Tibial nerve (tissue), 4 donors: ENCODE measurements at regions not wholly inside any gene's neighbourhood (a gene's known extent, or its start where the extent isn't known, plus 50 kb on each side); places are given as distances from the start of the nearest gene placed in this dataset.

ENCODE experiments used
- DNase-seq, 2 donors: peaks; one replicate each; pipeline ENCODE4 v3.0.0-alpha.2; 2019; ENCODE audit warnings: low spot score in 2 of 2
- H3K27ac ChIP-seq, 4 donors: fragments of 200-600 bp; sonication (generic) in 3 of 4; one replicate each; pipeline ENCODE4 v1.5.1; 2017 to 2019; ENCODE audit warnings: mild to moderate bottlenecking in 1 of 4
- H3K27me3 ChIP-seq, 2 donors: fragments of 200-600 bp; sonication (generic) in 1 of 2; one replicate each; pipeline versions ENCODE4 v1.5.1 to v1.6.0; 2017 to 2019
- H3K36me3 ChIP-seq, 3 donors: fragments of 200-600 bp; sonication (generic); one replicate each; pipeline ENCODE4 v1.5.1; 2018 to 2019
- H3K4me1 ChIP-seq, 4 donors: fragments of 200-600 bp; sonication (generic) in 3 of 4; one replicate each; pipeline ENCODE4 v1.5.1; 2017 to 2019
- H3K4me3 ChIP-seq, 4 donors: fragments of 200-600 bp; sonication (generic) in 3 of 4; one replicate each; pipeline ENCODE4 v1.5.1; 2017 to 2019; ENCODE audit warnings: mild to moderate bottlenecking in 1 of 4, moderate library complexity in 1 of 4
- H3K9me3 ChIP-seq, 4 donors: fragments of 200-600 bp; sonication (generic) in 3 of 4; one replicate each; pipeline ENCODE4 v1.5.1; 2017 to 2019
- CTCF ChIP-seq, 5 experiments: fragments of 200-600 bp in 3 of 5; fragments of 450-650 bp in 2 of 5; sonication (generic) in 3 of 5; IDR thresholded peaks; one replicate each; pipeline ENCODE4 v1.5.1; 2016 to 2019; ENCODE audit warnings: antibody characterized with exemption in 5 of 5, mild to moderate bottlenecking in 3 of 5, moderate library complexity in 2 of 5
- EP300 ChIP-seq, 2 donors: sonication (generic); formaldehyde crosslinking; IDR thresholded peaks; one replicate each; pipeline ENCODE4 v1.6.1; 2017; ENCODE audit warnings: antibody characterized with exemption in 2 of 2, mild to moderate bottlenecking in 1 of 2
- POLR2A ChIP-seq, 2 donors: fragments of 450-650 bp; IDR thresholded peaks; one replicate each; pipeline ENCODE4 v1.6.1; 2017; ENCODE audit warnings: antibody characterized with exemption in 2 of 2, mild to moderate bottlenecking in 2 of 2, moderate library complexity in 2 of 2
- WGBS, 2 donors: methylation state at CpG; one replicate each; pipeline ENCODE4 v1.1.5; 2018; 5-methylcytosine and 5-hydroxymethylcytosine counted together

- TF ChIP-seq EP300 (IDR thresholded peaks at IDR 0.05) (no peak), POLR2A (IDR thresholded peaks at IDR 0.05) (no peak), CTCF (IDR thresholded peaks at IDR 0.05) (no peak)
- Histone ChIP-seq H3K4me3 (no peak overlapping the region), H3K27me3 (no peaks in the 10 kb centered on the region), H3K27ac (no peak overlapping the region), H3K9me3 (no peaks in the 10 kb centered on the region), H3K4me1 (peaks cover 0 to 5% (median 0%) of the 10 kb centered on the region in 4 donors), H3K36me3 (no peaks in the 10 kb centered on the region)
- DNase-seq: no peak
- WGBS, 2 donors: 65 to 70% methylated on average over 17 of the region's 17 CpGs
Measured at GRCh38 chr20:48164566-48165400, 379.5 kb upstream of the SULF2 start.

GRCh38 chr20:48164034-48164433 lies 378.8 kb upstream of the SULF2 start:
- Histone ChIP-seq H3K27ac (no peak overlapping the region), H3K4me3 (no peak overlapping the region), H3K4me1 (peaks cover 0 to 5% (median 0%) of the 10 kb centered on the region in 4 donors), H3K36me3 (no peaks in the 10 kb centered on the region), H3K27me3 (no peaks in the 10 kb centered on the region), H3K9me3 (no peaks in the 10 kb centered on the region)
- DNase-seq: no peak
- TF ChIP-seq EP300 (IDR thresholded peaks at IDR 0.05) (no peak), CTCF (IDR thresholded peaks at IDR 0.05) (no peak), POLR2A (IDR thresholded peaks at IDR 0.05) (no peak)
- WGBS, 2 donors: 62 to 67% methylated on average over 7 of the region's 7 CpGs

- 57% methylated on average over 7 of the region's 7 CpGs for WGBS, 2 donors
- Histone ChIP-seq H3K4me3 (no peak overlapping the region), H3K9me3 (no peaks in the 10 kb centered on the region), H3K36me3 (no peaks in the 10 kb centered on the region), H3K4me1 (peaks cover 0 to 5% (median 0%) of the 10 kb centered on the region in 4 donors), H3K27me3 (no peaks in the 10 kb centered on the region), H3K27ac (no peak overlapping the region)
- DNase-seq: no peak
- TF ChIP-seq CTCF (IDR thresholded peaks at IDR 0.05): no peak
- no peak for TF ChIP-seq POLR2A (IDR thresholded peaks at IDR 0.05)
- no peak for TF ChIP-seq EP300 (IDR thresholded peaks at IDR 0.05)
Measured at GRCh38 chr20:48163505-48163904, 378.2 kb upstream of the SULF2 start.

GRCh38 chr20:48162621-48163020 lies 377.3 kb upstream of the SULF2 start:
- Histone ChIP-seq H3K4me1 (peaks cover 0 to 5% (median 0%) of the 10 kb centered on the region in 4 donors), H3K27me3 (no peaks in the 10 kb centered on the region), H3K9me3 (no peaks in the 10 kb centered on the region), H3K4me3 (no peak overlapping the region), H3K27ac (no peak overlapping the region), H3K36me3 (no peaks in the 10 kb centered on the region)
- TF ChIP-seq POLR2A (IDR thresholded peaks at IDR 0.05) (no peak), EP300 (IDR thresholded peaks at IDR 0.05) (no peak), CTCF (IDR thresholded peaks at IDR 0.05) (no peak)
- WGBS, 2 donors: 91 to 93% methylated on average over 13 of the region's 13 CpGs
- no peak for DNase-seq

- no peak for TF ChIP-seq POLR2A (IDR thresholded peaks at IDR 0.05)
- TF ChIP-seq EP300 (IDR thresholded peaks at IDR 0.05): no peak
- no peak for TF ChIP-seq CTCF (IDR thresholded peaks at IDR 0.05)
- H3K27ac ChIP-seq: no peak overlapping the region
- 69 to 74% methylated on average over 11 of the region's 11 CpGs for WGBS, 2 donors
- H3K36me3 ChIP-seq: no peaks in the 10 kb centered on the region
- no peaks in the 10 kb centered on the region for H3K27me3 ChIP-seq
- peaks cover 0 to 5% (median 0%) of the 10 kb centered on the region in 4 donors for H3K4me1 ChIP-seq
- H3K9me3 ChIP-seq: no peaks in the 10 kb centered on the region
- no peak for DNase-seq
- no peak overlapping the region for H3K4me3 ChIP-seq
Measured at GRCh38 chr20:48159145-48160008, 374.1 kb upstream of the SULF2 start.
